ENCODE measurements at regions not wholly inside any gene's neighbourhood (a gene's known extent, or its start where the extent isn't known, plus 50 kb on each side); places are given as distances from the start of the nearest gene placed in this dataset.

DNA sequence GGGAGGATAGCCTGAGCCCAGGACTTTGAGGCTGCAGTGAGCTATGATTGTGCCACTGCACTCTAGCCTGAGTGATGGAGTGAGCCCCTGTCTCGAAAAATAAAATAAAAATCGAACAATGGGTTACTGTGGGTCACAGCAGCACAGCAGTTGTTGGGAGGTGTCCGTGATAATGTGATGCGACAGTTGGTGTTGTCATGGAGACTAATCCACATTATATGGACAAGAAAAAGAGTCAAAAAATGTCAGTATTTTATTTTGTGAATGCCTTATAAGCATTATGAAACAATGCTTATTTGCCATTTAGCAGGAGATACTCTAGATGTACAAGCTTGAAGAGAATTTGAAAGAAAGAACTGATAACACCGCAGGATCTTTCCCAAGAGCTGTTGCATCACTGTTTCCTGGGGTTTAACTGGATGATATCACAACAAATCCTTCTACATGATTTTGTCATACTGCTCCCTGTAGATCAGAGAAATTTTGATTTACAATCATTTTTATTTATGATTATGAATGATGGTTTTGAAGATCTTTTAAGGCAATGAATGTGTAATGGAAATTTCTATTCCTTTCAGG is 195.4 kb downstream of the BAMBI start:
- TF ChIP-seq, protein P1, sequence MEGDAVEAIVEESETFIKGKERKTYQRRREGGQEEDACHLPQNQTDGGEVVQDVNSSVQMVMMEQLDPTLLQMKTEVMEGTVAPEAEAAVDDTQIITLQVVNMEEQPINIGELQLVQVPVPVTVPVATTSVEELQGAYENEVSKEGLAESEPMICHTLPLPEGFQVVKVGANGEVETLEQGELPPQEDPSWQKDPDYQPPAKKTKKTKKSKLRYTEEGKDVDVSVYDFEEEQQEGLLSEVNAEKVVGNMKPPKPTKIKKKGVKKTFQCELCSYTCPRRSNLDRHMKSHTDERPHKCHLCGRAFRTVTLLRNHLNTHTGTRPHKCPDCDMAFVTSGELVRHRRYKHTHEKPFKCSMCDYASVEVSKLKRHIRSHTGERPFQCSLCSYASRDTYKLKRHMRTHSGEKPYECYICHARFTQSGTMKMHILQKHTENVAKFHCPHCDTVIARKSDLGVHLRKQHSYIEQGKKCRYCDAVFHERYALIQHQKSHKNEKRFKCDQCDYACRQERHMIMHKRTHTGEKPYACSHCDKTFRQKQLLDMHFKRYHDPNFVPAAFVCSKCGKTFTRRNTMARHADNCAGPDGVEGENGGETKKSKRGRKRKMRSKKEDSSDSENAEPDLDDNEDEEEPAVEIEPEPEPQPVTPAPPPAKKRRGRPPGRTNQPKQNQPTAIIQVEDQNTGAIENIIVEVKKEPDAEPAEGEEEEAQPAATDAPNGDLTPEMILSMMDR (optimal IDR thresholded peaks at IDR 0.05 in 1 of 3, IDR thresholded peaks at IDR 0.05 in 1 of 3, conservative IDR thresholded peaks at IDR 0.05 in 1 of 3; ENCODE audit: extremely low read depth in 1 of 3, insufficient read depth in 2 of 3, low read length in 3 of 3): no peak
- no peak for TF ChIP-seq EZH2 (IDR thresholded peaks at IDR 0.05; ENCODE audit: low read length)
